GM21786 (cell line): ENCODE measurements at regions not wholly inside any gene's neighbourhood (a gene's known extent, or its start where the extent isn't known, plus 50 kb on each side); places are given as distances from the start of the nearest gene placed in this dataset.
"Not testable (repeated sequence)": the region's sequence is repeated elsewhere in the genome, so short reads cannot be mapped to it uniquely, and the experiment has no call there.

Source experiments
- ATAC-seq: cut with Tn5 transposase; IDR thresholded peaks from one replicate; pipeline ENCODE4 v1.9.1; 2021; ENCODE audit not compliant: unreplicated experiment

GRCh38 chr16:64085296-64085695 is 1036.6 kb downstream of the CDH11 start:
- no peak for ATAC-seq

GRCh38 chr16:64084706-64085105 is 1037.2 kb downstream of the CDH11 start:
- ATAC-seq = no peak

GRCh38 chr16:64083428-64084129 is 1038.3 kb downstream of the CDH11 start:
- no peak for ATAC-seq

DNA sequence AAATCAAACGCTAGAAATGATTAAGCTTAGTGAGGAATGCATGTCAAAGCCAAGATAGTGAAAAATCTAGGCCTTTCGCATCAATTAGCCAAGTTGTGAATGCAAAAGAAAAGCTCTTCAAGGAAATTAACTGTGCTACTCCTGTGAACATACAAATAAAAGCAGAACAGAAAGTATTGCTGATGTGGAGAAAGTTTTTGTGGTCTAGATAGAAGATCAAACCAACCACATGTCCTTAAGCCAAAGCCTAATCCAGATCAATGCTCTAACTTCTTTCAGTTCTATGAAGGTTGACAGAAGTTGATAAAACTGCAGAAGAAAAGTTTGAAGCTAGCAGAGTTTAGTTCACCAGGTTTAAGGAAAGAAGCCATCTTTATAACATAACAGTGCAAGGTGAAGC is 1044.6 kb downstream of the CDH11 start:
- ATAC-seq = no peak

DNA sequence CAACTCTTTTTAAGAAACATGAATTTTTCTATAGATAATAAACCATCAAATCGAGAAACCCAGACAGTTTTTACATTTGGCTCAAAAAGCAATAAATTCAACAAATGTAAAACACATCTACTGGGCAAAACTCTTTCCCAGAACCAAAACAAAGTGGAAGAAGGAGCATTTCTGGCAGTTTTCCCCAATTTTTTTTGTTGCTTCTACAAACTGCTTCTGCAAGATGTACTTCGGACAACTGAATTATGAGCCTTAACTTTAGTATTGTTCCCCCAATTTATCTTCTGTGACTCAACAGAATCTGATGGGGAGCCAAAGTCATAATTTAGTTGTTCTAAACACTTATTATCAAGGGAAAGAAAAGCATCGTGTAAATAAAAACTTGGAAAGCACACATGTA is 1047.2 kb downstream of the CDH11 start:
- no peak for ATAC-seq

GRCh38 chr16:64072131-64072730 is 1049.6 kb downstream of the CDH11 start:
- ATAC-seq = not testable (repeated sequence)

DNA sequence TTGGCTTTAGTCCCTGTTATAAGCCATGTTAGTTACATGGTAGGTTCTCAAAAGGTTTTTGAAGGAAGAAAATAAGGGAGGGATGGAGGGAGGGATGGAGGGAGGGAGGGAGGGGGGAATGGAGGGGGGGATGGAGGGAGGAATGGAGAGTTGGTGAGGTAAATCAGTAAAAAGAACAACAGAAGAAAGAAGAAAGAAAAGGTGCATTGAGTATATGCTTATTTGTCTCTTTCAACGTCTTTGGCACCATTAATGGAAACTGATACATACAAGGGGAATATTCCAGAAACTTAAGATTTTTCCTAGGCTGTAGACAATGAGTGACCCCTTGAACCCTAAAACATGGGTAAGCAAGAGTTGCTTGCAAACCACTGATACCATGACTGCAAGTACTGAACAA is 1056.3 kb downstream of the CDH11 start:
- ATAC-seq = no peak

DNA sequence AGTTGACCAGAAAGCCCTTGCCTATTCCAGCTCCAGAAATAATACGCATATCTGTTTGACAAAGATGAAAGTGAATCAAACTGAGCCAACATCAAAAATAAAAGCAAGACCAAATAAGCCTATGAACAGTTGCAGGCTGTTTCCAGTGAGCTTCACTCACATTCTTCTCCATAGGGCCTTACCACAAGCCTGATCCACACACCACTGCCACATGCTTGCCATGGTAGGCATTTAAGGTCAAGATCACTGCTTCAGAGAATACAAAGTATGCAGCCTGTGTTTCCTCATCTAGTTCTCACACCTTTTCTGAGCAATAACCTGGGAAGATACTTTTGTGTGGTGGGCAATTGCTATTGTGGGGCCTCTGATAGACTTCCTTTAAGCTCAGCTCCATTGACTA is 1060.2 kb downstream of the CDH11 start:
- no peak for ATAC-seq

GRCh38 chr16:64060631-64061030 is 1061.2 kb downstream of the CDH11 start:
- ATAC-seq = no peak

DNA sequence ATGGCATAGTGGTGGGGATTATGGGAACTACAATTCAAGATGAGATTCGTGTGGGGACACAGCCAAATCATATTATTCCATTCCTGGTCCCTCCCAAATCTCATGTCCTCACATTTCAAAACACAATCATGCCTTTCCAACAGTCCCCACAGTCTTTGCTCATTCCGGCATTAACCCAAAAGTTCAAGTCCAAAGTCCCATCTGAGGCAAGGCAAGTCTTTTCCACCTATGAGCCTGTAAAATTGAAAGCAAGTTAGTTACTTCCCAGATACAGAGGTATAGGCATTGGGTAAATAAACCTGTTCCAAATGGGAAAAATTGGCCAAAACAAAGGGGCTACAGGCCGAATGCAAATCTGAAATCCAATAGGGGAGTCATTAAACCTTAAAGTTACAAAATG is 1063.2 kb downstream of the CDH11 start:
- no peak for ATAC-seq

- ATAC-seq = no peak
Observed at GRCh38 chr16:64051824-64052223, 1070.0 kb downstream of the CDH11 start.

GRCh38 chr16:64047878-64048277 is 1074.0 kb downstream of the CDH11 start:
- no peak for ATAC-seq

DNA sequence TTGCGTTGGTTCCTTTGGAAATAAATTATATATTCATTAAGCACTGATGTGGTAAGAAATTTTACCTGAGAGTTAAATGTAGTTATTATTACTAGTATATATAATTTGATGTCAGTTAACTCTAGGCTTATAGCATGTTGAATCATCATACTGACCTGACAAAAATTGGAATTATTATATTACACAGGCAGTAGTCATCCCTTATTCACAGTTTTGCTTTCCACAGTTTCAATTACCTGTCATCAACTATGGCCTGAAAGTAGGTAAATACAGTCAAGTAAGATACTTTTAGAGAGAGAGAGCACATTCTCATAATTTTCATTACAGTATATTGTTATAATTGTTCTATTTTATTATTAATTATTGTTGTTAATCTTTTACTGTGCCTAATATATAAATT is 1074.7 kb downstream of the CDH11 start:
- ATAC-seq = no peak

GRCh38 chr16:64035337-64035736 is 1086.5 kb downstream of the CDH11 start:
- ATAC-seq = no peak

DNA sequence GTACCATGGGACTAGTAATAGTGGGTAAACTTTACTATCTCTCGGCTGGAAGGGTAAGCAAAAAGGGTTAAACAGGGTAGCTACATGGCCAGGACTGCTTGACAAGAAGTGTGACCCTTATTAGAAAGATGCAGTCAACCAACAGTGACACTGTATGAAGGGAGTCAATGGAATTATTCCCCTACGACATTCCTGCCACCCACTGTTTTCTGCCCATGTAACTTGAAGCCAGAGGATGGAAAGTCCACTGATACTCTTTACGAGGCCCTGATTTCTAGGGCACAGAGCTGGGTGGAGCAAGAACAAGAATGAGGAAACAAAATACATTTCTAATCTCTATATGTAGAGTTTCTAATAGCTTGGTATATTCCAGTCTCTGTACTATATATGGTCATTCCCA is 1102.5 kb downstream of the CDH11 start:
- no peak for ATAC-seq

GRCh38 chr16:64017796-64018195 is 1104.1 kb downstream of the CDH11 start:
- no peak for ATAC-seq

DNA sequence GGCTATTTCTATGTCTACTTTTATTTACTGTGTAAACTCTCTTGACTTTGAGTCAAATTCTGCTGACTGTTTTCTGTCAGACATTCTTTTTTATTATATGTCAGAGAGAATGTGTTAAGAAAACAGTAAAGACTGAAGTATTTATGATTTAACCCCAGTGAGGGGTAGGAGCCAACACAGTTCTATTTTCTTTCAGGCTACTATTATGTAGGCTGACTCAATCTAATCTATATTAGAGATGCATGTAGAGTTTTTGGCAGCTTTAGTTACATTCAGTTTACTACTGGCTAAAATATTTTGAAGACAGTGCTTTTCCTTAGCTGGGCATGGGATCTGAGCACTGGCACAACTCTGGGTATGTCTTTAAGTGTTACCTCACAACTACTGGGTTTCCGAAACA is 1108.0 kb downstream of the CDH11 start:
- ATAC-seq = no peak

GRCh38 chr16:64012166-64012565 is 1109.7 kb downstream of the CDH11 start:
- no peak for ATAC-seq

DNA sequence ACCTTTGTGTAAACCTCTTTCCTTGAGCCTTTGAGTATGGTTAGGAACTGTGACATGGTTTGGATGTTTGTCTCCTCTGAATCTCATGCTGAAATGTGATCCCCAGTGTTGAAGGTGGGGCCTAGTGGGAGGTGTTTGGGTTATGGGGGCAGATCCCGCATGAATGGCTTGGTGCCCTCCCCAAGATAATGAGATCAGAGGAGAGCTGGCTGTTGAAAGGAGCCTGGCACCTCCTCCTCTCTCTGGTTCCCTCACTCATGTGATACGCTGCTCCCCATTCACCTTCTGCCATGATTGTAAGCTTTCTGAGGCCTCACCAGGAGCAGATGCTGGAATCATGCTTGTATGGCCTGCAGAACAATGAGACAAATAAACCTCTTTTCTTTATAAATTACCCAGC is 1110.2 kb downstream of the CDH11 start:
- ATAC-seq = no peak

GRCh38 chr16:64008131-64008530 is 1113.7 kb downstream of the CDH11 start:
- no peak for ATAC-seq

GRCh38 chr16:64004116-64004515 is 1117.7 kb downstream of the CDH11 start:
- ATAC-seq = no peak

DNA sequence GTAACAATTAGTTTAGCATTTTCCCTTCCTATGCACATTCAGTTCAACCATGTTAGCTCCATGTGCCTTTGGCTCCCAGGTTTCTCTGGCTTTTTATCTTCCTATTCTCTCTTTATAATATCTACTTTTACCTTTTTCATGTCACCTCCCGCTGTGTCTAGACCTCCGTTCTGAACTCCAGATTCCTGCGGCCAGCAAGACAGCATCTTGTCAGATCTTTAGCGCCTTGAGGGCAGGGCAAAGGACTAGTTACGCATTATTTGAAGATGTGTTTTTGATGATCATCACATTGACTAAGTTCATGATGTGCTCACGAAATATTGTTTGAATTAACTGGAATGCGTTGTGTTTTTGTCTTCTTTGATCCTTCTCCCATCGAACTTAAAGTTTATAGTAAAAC is 1126.8 kb downstream of the CDH11 start:
- no peak for ATAC-seq

DNA sequence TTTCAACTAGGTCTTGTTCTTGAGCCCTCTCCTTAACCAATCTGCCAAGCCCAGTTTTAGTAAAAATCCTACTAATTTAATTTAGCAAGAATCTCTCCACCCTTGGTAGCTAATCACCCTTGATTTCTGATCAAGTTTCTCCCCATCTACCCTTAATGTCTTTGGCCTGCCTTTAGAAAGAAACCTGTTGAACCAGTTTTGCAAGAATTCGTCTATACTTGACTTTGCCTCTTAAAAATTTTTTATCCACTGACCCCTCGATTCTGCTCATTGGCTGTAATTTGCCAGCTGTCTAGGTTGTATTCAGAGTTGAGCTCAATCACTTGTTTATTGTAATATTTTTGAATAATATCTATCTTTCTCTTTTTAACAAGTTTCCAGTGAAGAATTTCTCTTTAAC is 1138.5 kb downstream of the CDH11 start:
- ATAC-seq = no peak
